GM03348 (cell line): ENCODE measurements at regions not wholly inside any gene's neighbourhood (a gene's known extent, or its start where the extent isn't known, plus 50 kb on each side); places are given as distances from the start of the nearest gene placed in this dataset.

Experiments used
- DNase-seq: peaks from one replicate; pipeline ENCODE4 v3.0.0; 2012; ENCODE audit warnings: low spot score

DNA sequence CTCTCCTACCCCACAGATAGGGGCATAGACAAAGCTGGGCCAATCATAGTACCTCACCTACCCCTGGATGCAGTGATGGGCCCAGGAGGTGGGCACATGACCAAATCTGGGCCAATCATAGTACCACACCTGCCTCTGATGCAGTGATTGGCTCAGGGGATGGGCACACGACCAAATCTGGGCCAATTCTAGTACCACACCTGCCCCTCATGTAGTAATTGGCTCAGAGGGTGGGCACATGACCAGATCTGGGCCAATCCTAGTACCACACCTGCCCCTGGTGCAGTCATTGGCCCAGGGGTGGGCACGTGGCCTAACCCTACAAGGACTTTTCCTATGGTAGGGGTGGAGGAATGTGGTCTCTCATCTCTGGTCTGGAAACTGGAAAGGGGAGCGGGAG, 56.9 kb upstream of the MEF2A start:
- no peak for DNase-seq

DNA sequence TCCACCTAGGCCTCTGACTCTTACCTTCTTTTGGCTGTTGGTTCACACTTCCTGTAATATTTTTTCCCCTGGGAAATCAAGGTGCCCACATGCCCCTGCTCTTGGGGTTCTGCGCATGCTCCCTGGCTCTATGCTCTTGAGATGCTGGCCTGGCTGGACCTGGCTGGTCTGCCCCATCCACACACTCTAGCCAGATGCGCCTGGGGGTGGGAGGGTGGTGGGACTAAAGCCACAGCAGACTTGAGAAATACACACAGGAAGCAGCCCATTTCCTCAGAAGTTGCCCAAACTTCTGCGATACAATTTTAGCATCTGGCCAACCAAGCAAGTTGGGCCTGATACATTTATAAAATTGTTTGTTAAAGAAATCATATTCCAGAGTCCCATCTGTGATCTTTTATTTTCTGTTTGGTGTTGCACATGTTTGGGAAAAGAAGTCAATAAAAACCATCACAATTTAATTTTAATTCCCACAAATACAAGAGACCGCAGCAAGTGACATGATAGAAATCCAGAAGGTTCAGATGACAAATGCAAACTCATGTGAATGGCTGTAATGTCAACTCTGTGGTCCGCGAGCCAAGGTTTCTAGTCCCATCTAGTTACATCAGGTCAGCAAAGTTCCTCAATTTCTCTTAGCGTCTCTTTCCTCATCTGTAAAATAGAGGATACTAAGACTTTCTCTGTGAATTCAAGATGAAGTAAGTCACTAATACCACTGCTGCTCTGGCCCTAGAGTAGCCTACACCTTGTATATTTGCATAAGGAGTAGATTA, 55.9 kb upstream of the MEF2A start:
- no peak for DNase-seq

DNA sequence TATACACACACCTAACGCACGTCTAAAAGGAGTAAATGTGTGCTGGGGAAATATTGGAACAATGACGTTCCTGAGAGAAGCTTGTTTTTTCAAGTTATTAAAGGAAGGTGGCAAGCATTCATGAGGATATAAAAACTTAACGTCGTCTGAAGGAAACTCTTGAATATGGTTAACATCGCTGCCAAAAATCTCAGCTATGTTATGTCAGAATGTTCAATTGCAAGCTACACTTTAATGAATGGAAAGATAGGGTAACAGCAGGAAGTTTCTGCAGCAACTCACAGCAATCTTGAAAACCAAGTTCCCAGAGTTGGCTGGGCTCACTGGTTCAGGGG, 54.3 kb upstream of the MEF2A start:
- peak; percentile 60 for DNase-seq

DNA sequence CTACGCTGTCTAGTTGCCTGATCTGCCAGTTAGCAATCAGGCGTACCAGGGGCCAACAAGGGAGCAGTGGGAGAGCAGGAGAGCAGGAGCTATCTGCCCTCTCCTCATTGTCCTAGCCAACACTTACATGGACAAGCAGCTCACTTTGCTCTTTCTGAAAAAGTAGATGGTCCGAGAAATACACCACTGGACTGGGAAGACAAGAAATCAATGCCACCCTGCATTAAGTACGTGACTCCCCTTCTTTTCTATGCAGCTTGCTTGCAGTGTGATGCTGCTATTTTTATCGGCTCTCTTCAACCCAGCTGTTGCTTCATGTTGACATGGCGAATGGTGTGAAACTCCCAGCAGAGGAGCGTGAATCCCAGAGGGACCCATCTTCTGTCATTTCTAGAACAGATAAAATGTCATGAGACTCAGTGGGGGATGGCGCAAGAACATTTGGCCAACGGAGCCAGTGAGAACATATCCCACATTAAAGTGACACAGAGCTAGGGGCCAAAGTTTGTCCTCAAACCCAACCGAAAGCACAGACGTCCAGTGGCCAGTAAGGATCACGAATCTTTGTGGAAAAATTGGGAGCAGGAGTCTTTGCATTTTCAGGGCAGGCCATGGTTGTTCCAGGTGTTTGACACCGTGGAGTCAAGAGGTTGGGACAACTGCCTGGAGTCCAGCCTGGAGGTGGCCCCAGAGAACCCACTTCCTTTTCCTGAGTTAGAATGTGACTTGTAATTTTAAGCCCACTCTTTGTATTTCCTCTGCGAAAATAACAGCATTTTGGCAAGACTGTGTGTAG, 53.7 kb upstream of the MEF2A start:
- DNase-seq = no peak

DNA sequence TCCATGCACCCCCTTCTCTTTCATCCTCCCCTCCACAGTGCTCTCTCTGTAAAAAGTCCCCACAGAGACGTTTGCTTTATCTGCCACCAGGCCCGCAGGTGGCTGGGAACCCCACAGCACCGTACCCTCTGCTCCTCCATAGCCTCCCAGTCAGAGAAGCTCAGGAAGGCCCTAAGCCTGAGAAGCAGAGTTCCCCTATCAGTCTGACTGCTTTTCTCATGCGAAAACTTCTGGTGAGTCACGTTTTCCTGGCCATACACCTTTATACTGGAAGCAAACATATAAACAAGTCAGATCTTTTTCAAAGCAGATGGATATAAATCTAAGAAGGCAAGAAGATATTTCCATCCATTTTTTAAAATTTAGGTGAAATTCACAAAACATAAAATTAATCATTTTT, 51.5 kb upstream of the MEF2A start:
- no peak for DNase-seq
